ENCODE measurements at regions not wholly inside any gene's neighbourhood (a gene's known extent, or its start where the extent isn't known, plus 50 kb on each side); places are given as distances from the start of the nearest gene placed in this dataset.
A peak's percentile ranks its signal among the peaks of the same experiment; 100 is the strongest.

GRCh38 chr2:8583400-8584173 lies 98.3 kb upstream of the ID2 start (continued):
- TF ChIP-seq MITF (IDR thresholded peaks at IDR 0.05) (no peak), ZNF140 (CRISPR knock-in tag; IDR thresholded peaks at IDR 0.05) (no peak), BRCA1 (IDR thresholded peaks at IDR 0.05) (no peak), BRCA1 (CRISPR knock-in tag; IDR thresholded peaks at IDR 0.05) (no peak), SAFB (IDR thresholded peaks at IDR 0.05; ENCODE audit: borderline replicate concordance, low read depth, low read length) (0 out of 2 replicates have a peak, but pooled peaks have one; percentile 14), HMG20B (CRISPR knock-in tag; IDR thresholded peaks at IDR 0.05) (no peak), BCL6 (CRISPR knock-in tag; IDR thresholded peaks at IDR 0.05) (no peak), ZBTB33 (CRISPR knock-in tag; IDR thresholded peaks at IDR 0.05) (peak; percentile 73), GABPB1 (CRISPR knock-in tag; IDR thresholded peaks at IDR 0.05) (peak; percentile 67), ASH1L (IDR thresholded peaks at IDR 0.05; ENCODE audit: borderline replicate concordance, low read depth, partially characterized antibody) (no peak), ZNF449 (CRISPR knock-in tag; IDR thresholded peaks at IDR 0.05) (peak; percentile 94; the same call in 1 of the 2 replicates), ZNF277 (CRISPR knock-in tag; IDR thresholded peaks at IDR 0.05; ENCODE audit: borderline replicate concordance) (no peak), ZNF76 (CRISPR knock-in tag; IDR thresholded peaks at IDR 0.05; ENCODE audit: borderline replicate concordance) (no peak), TBP (optimal IDR thresholded peaks at IDR 0.05; ENCODE audit: low read depth, low read length) (peak; percentile 15), STAT6 (CRISPR knock-in tag; IDR thresholded peaks at IDR 0.05) (no peak), ZBTB34 (CRISPR knock-in tag; IDR thresholded peaks at IDR 0.05) (no peak), ZC3H8 (IDR thresholded peaks at IDR 0.05) (no peak), DPF2 (IDR thresholded peaks at IDR 0.05) (no peak), CHD2 (IDR thresholded peaks at IDR 0.05; ENCODE audit: low read depth, low read length) (no peak)

Data from K562 (cell line).